ENCODE measurements at regions not wholly inside any gene's neighbourhood (a gene's known extent, or its start where the extent isn't known, plus 50 kb on each side); places are given as distances from the start of the nearest gene placed in this dataset.

GRCh38 chr10:55098452-55098851 is 297.4 kb upstream of the PCDH15 start:
- DNase-seq = no peak

GRCh38 chr10:55091691-55092328 is 290.8 kb upstream of the PCDH15 start:
- DNase-seq = peak; percentile 2

DNA sequence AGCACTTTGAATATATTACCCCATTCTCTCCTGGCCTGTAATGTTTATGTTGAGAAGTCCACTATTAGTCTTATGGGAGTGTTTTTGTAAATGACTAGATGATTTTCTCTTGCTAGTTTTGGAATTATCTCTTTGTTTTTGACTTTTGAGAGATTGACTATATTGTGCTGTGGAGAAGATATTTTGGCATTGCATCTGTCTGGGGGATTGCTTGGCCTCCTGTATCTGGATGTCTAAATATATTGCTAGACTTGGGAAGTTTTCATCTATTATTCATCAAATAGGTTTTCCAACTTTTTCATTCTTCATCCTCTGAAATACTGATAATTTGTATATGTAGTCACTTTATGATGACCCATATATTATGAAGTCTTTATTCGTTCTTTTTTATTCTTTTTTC is 277.1 kb upstream of the PCDH15 start:
- no peak for DNase-seq

DNA sequence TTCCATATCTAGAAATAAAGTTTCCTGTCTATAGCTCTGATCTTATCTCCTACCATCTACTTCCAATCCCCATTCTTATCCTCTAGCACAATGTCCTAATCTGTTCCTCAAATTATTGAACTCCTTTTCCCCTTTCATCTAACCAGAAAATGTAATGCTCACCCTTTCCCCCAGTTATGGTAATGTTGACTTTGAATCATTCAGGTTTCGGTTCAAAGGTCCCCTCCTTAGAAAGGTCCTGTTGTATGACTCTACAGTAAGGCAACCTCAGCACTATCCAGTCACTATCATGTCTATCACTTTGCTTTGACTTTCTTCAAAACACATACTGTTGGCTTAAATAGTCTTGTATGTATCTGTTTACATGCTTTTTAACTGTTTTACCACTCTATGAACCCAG is 264.2 kb upstream of the PCDH15 start:
- DNase-seq = no peak

- no peak for DNase-seq
Observed at GRCh38 chr10:55063811-55064210, 262.8 kb upstream of the PCDH15 start.

GRCh38 chr10:55062349-55062748 is 261.3 kb upstream of the PCDH15 start:
- DNase-seq = no peak

GRCh38 chr10:55058800-55059199 is 257.8 kb upstream of the PCDH15 start:
- no peak for DNase-seq

DNA sequence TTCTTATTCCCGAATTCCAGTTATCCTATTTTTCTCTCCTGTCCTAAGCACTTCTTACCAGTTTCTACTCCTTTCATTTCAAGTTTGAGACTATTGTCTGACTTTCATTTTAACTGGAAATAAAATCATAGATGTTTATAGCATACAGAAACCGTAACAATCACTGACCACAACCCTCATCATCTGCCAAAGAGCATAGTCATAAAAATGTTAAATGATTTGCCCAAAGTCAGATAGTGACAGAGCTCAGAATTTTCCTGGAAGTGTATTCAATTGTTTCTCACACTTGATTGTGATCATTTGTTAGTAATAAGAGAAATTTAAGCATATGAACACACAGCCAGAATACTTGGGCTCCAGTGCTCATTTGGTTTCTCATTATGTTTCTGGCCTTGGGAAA is 250.5 kb upstream of the PCDH15 start:
- no peak for DNase-seq

- no peak for DNase-seq
Observed at GRCh38 chr10:55048830-55049498, 247.9 kb upstream of the PCDH15 start.

DNA sequence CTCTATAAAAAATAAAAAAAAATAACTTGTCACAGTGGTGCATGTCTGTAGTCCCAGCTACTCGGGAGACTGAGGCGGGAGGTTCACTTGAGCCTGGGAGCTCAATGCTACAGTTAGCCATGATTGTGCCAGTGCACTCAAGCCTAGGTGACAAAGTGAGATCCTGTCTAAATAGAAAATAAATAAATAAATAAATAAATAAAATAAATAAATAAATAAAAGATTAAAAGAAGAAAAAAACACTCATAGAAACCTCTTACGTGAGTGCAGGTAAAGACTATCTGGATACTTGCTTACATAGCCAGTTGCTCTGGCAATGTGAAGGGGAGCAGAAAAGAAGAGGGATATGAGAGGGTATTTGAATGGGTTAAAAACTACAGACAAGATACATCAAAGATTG is 242.5 kb upstream of the PCDH15 start:
- DNase-seq = no peak

- no peak for DNase-seq
Observed at GRCh38 chr10:55033061-55033460, 232.0 kb upstream of the PCDH15 start.

GRCh38 chr10:55024713-55025112 is 223.7 kb upstream of the PCDH15 start:
- DNase-seq = no peak

DNA sequence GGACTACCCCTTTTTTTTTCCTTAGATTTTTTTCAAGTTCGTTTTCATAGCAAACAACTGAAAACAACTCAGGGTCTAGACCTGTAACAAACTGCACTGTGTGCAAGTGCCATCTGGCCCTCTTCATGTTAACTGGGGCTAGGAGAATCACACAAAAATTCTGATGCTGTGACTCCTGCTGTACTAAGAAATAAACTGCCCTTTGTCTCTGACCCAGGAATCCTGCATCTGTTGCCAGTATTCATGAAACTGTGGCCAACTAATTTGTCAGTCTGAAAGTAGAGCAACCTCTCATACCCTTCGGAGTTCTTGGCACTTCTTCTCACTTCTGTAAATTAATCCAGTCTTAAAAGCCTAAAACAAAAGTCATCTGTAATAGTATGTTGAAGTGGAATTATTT is 218.4 kb upstream of the PCDH15 start:
- DNase-seq = no peak

DNA sequence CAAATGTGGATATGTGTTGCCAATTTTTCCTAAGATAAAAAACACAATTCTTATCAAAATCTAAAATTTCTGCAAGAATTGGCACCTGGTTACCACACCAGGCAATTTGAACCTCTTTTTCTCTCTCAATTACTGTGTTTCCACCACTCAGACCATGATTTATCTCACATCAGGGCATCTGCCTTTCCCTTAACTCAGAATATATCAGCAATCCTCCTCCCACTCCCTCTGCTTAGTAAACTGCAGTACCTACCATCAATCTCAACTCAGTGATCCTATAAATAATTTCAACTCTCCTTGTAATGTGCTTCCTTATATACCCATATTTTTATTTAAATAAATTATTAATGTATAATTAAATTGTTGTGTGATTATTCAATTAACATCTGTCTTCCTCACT is 212.3 kb upstream of the PCDH15 start:
- DNase-seq = no peak

DNA sequence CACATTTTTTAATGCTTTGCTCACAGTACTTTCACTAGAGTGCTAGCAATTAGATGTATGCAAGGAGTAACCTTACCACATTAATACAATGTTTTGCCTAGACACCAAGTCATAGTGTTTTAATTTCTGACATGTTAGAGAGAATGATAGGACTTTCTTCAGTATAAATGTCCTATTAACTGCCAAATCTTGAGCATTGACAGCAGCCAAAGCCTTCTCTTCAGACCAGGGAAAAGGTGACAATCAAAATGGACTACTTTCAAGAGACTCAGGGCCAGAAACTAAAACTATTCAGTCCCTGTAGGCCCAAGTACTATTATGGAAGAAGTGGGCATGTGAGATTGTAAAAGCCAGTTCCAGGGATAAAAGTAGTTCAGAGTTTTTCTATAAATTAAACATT is 201.4 kb upstream of the PCDH15 start:
- no peak for DNase-seq

DNA sequence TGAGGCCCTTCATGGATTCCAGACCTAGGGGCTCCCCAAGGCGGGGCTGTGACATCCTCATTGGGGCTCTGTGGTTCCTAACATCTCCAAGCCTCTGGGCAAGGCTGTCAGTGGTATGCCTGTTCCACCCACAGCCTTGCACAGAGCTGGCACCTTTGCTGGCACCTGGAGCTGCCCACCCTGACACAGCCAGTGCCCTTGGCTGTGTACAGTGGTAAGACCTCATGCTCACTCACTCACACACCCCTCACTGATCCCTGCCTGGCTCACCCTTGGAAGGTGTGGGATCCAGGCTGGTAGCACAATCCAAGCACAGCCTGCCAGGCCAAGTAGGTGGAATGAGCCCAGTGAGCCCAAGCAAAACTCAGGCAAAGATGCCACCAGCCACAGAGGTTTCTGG is 200.4 kb upstream of the PCDH15 start:
- no peak for DNase-seq

GRCh38 chr10:54993148-54993547 is 192.1 kb upstream of the PCDH15 start:
- DNase-seq = no peak

GRCh38 chr10:54985732-54986131 is 184.7 kb upstream of the PCDH15 start:
- no peak for DNase-seq

DNA sequence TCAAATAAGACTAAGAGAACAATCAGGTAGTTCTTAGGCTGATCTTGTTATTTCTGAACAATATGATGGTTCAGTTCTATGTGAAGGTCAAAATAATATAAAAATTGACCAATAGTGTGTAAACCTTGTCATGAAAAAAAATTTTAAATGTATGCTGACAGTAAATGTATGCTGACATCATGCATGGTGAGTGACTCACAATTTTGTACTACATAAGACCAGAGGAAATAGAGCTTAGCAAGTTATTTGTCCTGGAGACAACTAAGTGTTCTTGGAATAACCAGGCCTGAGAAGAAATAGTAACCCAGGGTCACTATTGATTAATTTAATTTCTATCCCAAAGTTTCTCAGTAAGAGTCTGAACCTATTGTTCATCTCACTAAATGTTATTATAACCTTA is 182.2 kb upstream of the PCDH15 start:
- DNase-seq = no peak

DNA sequence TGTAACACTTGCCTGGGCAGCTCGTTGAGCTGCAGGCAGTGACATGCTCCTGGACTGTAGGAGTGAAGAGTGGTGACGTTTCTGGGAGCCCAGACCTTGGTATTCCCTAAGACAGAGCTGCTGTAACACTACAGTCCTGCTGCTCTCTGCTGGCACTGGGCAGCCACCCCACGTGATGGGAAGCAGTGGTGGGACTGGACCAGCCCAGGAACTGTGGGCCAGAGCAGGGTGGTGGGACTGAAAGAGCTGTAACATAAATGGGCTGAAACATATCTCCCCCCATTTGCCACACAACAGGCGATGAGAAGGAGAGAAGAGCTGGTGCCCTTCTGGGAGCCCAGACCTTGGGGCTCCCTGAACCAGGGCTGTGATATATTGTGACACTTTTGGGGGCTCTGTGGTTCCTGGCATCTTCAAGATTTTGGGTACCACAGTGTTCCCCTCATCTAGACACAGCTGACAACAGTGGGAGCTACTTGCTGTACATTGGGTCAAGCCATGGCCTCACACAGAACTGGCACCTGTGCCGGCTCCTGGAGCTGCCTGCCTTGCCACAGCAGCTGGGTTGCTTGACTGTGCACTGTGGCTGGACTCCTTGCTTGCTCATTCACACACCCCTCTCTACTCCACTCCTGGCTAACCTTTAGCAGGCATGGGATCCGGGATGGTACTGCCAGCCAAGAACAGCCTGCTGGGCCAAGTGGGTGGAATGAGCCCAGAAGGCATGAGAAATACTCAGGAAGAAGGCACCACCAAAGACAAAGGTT is 161.3 kb upstream of the PCDH15 start:
- DNase-seq = no peak

GRCh38 chr10:54961040-54961439 is 160.0 kb upstream of the PCDH15 start:
- no peak for DNase-seq

GRCh38 chr10:54958844-54959243 is 157.8 kb upstream of the PCDH15 start:
- no peak for DNase-seq

DNA sequence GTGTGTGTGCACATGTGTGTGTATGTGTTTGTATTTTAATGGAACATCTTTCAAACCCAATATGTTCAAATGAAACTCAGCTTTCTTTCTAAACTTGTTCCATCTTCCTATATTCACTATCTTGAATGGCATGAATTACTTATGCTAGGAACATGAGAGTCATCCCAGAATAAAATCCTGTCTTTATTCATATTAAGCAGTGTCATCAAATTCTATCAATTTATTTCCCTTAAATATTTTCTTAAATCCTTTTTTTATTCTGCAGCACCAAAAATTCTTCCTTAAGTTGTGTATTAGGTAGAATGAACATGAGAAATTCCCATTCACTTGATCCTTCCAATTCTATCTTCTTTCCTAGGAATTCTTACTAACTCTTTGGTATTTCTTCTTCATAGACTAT is 146.6 kb upstream of the PCDH15 start:
- no peak for DNase-seq

DNA sequence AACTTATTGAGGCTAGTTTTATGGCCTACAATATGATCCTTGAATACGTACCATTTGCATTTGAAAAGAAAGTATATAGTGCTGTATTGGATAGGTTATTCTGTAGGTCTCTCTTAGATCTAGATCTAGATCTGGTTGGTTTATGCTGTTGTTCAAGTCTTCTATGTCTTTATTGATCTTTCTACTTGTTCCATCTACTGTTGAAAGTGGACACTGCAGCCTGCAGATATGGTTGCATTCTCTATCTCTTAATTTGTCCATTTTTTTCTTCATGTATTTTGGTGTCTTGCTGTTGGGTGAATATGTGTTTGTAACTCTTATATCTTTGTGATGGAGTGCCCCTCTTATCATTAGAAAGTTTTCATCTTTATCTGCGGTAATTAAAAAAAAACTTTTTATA is 139.4 kb upstream of the PCDH15 start:
- no peak for DNase-seq
